IMR-90 (cell line): ENCODE measurements at regions not wholly inside any gene's neighbourhood (a gene's known extent, or its start where the extent isn't known, plus 50 kb on each side); places are given as distances from the start of the nearest gene placed in this dataset.

ENCODE experiments used
- ATAC-seq: fragments of 200-7000 bp; cut with Tn5 transposase; 2 replicates; pipeline ENCODE4 v1.9.1; 2020; ENCODE audit warnings: low read depth, mild to moderate bottlenecking, moderate library complexity
- BruUV-seq: library from RNA; stranded (reverse); fragments of 400-500 nt; replicated peaks from 2 replicates; lab custom pipeline; 2021; lab: Mats Ljungman, UMichigan
- CTCF ChIA-PET: fragments of 300-600 bp; formaldehyde crosslinking; extraction: SDS; loops from one replicate; lab custom pipeline; 2021; ENCODE audit warnings: antibody characterized with exemption; lab: Yijun Ruan, JAX
- POLR2A ChIA-PET: fragments of 300-600 bp; sonication (Branson Sonifier 250); formaldehyde crosslinking; loops from one replicate; lab custom pipeline; 2022; ENCODE audit warnings: antibody characterized with exemption; ENCODE audit not compliant: unreplicated experiment; lab: Charles Lee
- DNase-seq: peaks from one replicate; pipeline ENCODE4 v3.0.0; 2013
- H2AFZ ChIP-seq: replicated peaks from 2 replicates; pipeline ENCODE3; 2013; ENCODE audit warnings: low read length, mild to moderate bottlenecking; ENCODE audit not compliant: poor library complexity
- H2AK5ac ChIP-seq: 2 replicates; pipeline ENCODE4 v1.6.1; 2013; ENCODE audit warnings: low read depth, low read length, inconsistent platforms
- H2AK9ac ChIP-seq: replicated peaks from 2 replicates; pipeline ENCODE3; 2013; ENCODE audit warnings: mild to moderate bottlenecking, low read depth, low read length, moderate library complexity; ENCODE audit not compliant: poor library complexity
- H2BK120ac ChIP-seq: 2 replicates; pipeline ENCODE4 v1.6.1; 2013; ENCODE audit warnings: low read depth, low read length, inconsistent platforms
- H2BK15ac ChIP-seq: 3 replicates; pipeline ENCODE4 v1.6.1; 2013; ENCODE audit warnings: low read depth, low read length, inconsistent platforms
- H2BK20ac ChIP-seq: 2 replicates; pipeline ENCODE4 v1.6.1; 2013; ENCODE audit warnings: low read depth, mild to moderate bottlenecking, inconsistent platforms, low read length, moderate library complexity
- H2BK5ac ChIP-seq: 2 replicates; pipeline ENCODE4 v1.6.1; 2013; ENCODE audit warnings: mild to moderate bottlenecking, low read depth, low read length, inconsistent platforms; ENCODE audit not compliant: poor library complexity, severe bottlenecking
- H3K14ac ChIP-seq: replicated peaks from 2 replicates; pipeline ENCODE4 v1.6.1; 2013; ENCODE audit warnings: low read depth, low read length, inconsistent platforms
- H3K18ac ChIP-seq: 2 replicates; pipeline ENCODE4 v1.6.1; 2013; ENCODE audit warnings: low read depth, low read length, control low read depth
- H3K23ac ChIP-seq: 2 replicates; pipeline ENCODE4 v1.6.1; 2013; ENCODE audit warnings: low read depth, low read length, inconsistent platforms
- H3K27ac ChIP-seq: 2 replicates; pipeline ENCODE4 v1.5.1; 2013; ENCODE audit warnings: mild to moderate bottlenecking, control low read depth, low read length; ENCODE audit not compliant: insufficient read depth
- H3K27me3 ChIP-seq: 2 replicates; pipeline ENCODE4 v1.6.1; 2013; ENCODE audit warnings: low read length; ENCODE audit not compliant: control insufficient read depth, insufficient read depth
- H3K36me3 ChIP-seq: 2 replicates; pipeline ENCODE4 v1.6.1; 2013; ENCODE audit warnings: low read length, mixed read lengths; ENCODE audit not compliant: control insufficient read depth, insufficient read depth
- H3K4ac ChIP-seq: 2 replicates; pipeline ENCODE4 v1.6.1; 2013; ENCODE audit warnings: low read depth, low read length, inconsistent platforms
- H3K4me1 ChIP-seq: 2 replicates; pipeline ENCODE4 v1.6.1; 2013; ENCODE audit warnings: low read length, mixed read lengths; ENCODE audit not compliant: control insufficient read depth, insufficient read depth
- H3K4me2 ChIP-seq: 2 replicates; pipeline ENCODE4 v1.6.1; 2013; ENCODE audit warnings: low read depth, mild to moderate bottlenecking, control low read depth, low read length, moderate library complexity
- H3K4me3 ChIP-seq: 2 replicates; pipeline ENCODE4 v1.5.1; 2013; ENCODE audit warnings: low read depth, mild to moderate bottlenecking, control low read depth, low read length, moderate library complexity; ENCODE audit not compliant: insufficient read depth
- H3K56ac ChIP-seq: 2 replicates; pipeline ENCODE4 v1.6.1; 2013; ENCODE audit warnings: low read length, inconsistent platforms; ENCODE audit not compliant: insufficient read depth; ENCODE audit errors: extremely low read depth
- H3K79me1 ChIP-seq, 2 experiments: 2 replicates each; pipeline ENCODE4 v1.6.1; 2013; ENCODE audit warnings: low read length in 2 of 2, inconsistent platforms in 1 of 2, low read depth in 1 of 2
- H3K9ac ChIP-seq: 2 replicates; pipeline ENCODE4 v1.6.1; 2013; ENCODE audit warnings: low read depth, low read length, control low read depth
- H3K9me1 ChIP-seq: 2 replicates; pipeline ENCODE4 v1.6.1; 2013; ENCODE audit warnings: low read length, inconsistent platforms; ENCODE audit not compliant: insufficient read depth
- H3K9me3 ChIP-seq: 2 replicates; pipeline ENCODE4 v1.6.1; 2013; ENCODE audit warnings: low read length; ENCODE audit not compliant: control insufficient read depth, insufficient read depth
- H4K20me1 ChIP-seq: 2 replicates; pipeline ENCODE4 v1.6.1; 2013; ENCODE audit warnings: low read length, inconsistent platforms; ENCODE audit not compliant: insufficient read depth
- H4K5ac ChIP-seq: 2 replicates; pipeline ENCODE4 v1.6.1; 2013; ENCODE audit warnings: mild to moderate bottlenecking, low read depth, low read length, control low read depth
- H4K8ac ChIP-seq, 2 experiments: 2 replicates each; pipeline ENCODE4 v1.6.1; 2013; ENCODE audit warnings: low read depth in 2 of 2, low read length in 2 of 2, control low read depth in 1 of 2, inconsistent platforms in 1 of 2
- H4K91ac ChIP-seq: 2 replicates; pipeline ENCODE4 v1.6.1; 2013; ENCODE audit warnings: low read depth, low read length, inconsistent platforms; ENCODE audit not compliant: insufficient read depth
- MAFK ChIP-seq: IDR thresholded peaks from 2 replicates; pipeline ENCODE4 v1.6.1; 2012; ENCODE audit warnings: low read depth, low read length, improper control_type of control experiment
- NFE2L2 ChIP-seq: fragments of 150-350 bp; IDR thresholded peaks from 2 replicates; pipeline ENCODE4 v1.6.1; 2016; ENCODE audit warnings: low read depth, mild to moderate bottlenecking, low read length
- USF2 ChIP-seq: fragments of 150-350 bp; IDR thresholded peaks from 2 replicates; pipeline ENCODE4 v1.6.1; 2017; ENCODE audit warnings: mild to moderate bottlenecking, antibody characterized with exemption, low read length, low read depth
- WGBS, 2 experiments: methylation state at CpG; one replicate each; pipeline versions ENCODE4 v1.1.5 to v1.1.7; 2013; ENCODE audit warnings: missing lambda C conversion rate in 2 of 2; ENCODE audit not compliant: insufficient read length in 1 of 2; ENCODE audit errors: extremely low coverage in 2 of 2; 5-methylcytosine and 5-hydroxymethylcytosine counted together
- dilution Hi-C: fragments of 300-500 bp; cut with HindIII; formaldehyde crosslinking; loops from one replicate; pipeline ENCODE4 v1.14.3; 2018; ENCODE audit warnings: low sequenced_read_pairs; ENCODE audit not compliant: unreplicated experiment
- in situ Hi-C: fragments of 300-500 bp; cut with MboI; formaldehyde crosslinking; loops from 3 replicates; pipeline ENCODE4 v1.14.3; 2019; ENCODE audit warnings: low sequenced_read_pairs, inconsistent platforms, mixed read lengths
- intact Hi-C: fragments of 100-400 bp; cut with micrococcal nuclease; formaldehyde crosslinking; loops from 2 replicates; pipeline ENCODE4 v1.10.0; 2022

GRCh38 chr2:239814861-239815601 is 210.1 kb downstream of the NDUFA10 start:
- DNase-seq (no peak), ATAC-seq (no peak)
- Histone ChIP-seq H3K4me2 (no peak overlapping the region), H3K9ac (no peak overlapping the region), H3K9me1 (no peaks in the 10 kb centered on the region), H2BK20ac (no peak overlapping the region), H4K20me1 (no peaks in the 10 kb centered on the region), H2BK15ac (no peak overlapping the region), H4K8ac (no peak overlapping the region), H3K56ac (no peak overlapping the region), H2AFZ (peak overlapping the region; percentile 58), H3K9me3 (peaks cover 49% of the 10 kb centered on the region), H2AK9ac (no peak overlapping the region), H3K27me3 (no peaks in the 10 kb centered on the region), H3K18ac (no peak overlapping the region), H3K36me3 (no peaks in the 10 kb centered on the region), H3K4ac (no peak overlapping the region), H2AK5ac (no peak overlapping the region), H2BK5ac (no peak overlapping the region), H3K23ac (no peak overlapping the region), H4K91ac (no peak overlapping the region), H4K5ac (no peak overlapping the region), H3K14ac (no peak overlapping the region), H3K4me3 (no peak overlapping the region), H3K4me1 (no peaks in the 10 kb centered on the region), H3K27ac (no peak overlapping the region), H3K79me1 (no peaks in the 10 kb centered on the region), H2BK120ac (no peak overlapping the region)
- in situ Hi-C loops (no loop called here), dilution Hi-C loops (no loop called here), intact Hi-C loops (no loop called here)
- ChIA-PET POLR2A (no interaction called here), CTCF (no interaction called here)
- no peak for TF ChIP-seq NFE2L2
- no peak for TF ChIP-seq MAFK
- no peak for TF ChIP-seq USF2
- BruUV-seq, result no TSS peak
- WGBS, 2 experiments, result 60% methylated on average over 4 of the region's 19 CpGs; no CpG with 5 or more reads in 1 of the 2 experiments
